ENCODE measurements at regions not wholly inside any gene's neighbourhood (a gene's known extent, or its start where the extent isn't known, plus 50 kb on each side); places are given as distances from the start of the nearest gene placed in this dataset.

DNA sequence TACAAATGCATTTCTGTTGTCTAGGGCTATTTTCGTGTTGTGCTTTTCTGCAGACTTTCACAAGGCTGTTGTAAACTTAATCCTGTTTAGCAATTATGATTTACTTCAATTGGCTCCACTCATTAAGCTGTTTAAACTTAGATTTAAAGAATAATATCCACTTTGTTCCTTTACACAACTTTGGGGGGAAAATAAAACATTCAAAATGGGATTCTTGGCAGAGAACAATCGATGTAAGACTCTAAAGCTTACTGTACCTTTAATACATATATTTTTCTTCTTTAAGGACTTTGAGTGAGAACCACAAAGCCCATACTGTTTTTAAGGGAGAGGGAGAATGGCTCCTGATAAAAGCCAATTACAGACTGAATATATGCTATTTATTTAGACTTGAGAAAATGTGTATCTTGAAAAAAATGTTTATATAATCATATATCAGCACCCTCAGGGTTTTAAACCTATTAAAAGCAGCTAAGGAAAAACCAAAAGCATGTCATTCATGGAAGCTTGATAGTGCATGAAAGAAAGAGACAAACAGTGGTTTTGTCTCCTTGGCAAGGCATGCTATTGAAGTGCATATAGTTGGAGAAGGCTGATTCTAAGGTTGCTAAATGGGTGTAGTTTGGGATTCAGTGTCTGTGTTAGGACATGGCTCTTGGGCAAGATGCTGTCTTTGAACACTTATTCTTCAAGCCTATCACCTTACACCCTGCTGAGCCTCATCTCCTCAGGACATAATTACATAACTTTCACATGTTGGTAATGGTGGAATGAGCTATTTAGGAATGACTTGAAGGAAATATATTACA, 293.4 kb upstream of the TBC1D5 start:
- 59% methylated on average over 2 of the region's 2 CpGs for WGBS
- H3K4me1 ChIP-seq, result no peaks in the 10 kb centered on the region
- H3K27me3 ChIP-seq, result no peaks in the 10 kb centered on the region
- H3K27ac ChIP-seq, result no peak overlapping the region
- H3K36me3 ChIP-seq, result no peaks in the 10 kb centered on the region
- no peak for DNase-seq (ENCODE audit: low spot score in 2 of 2)
- no peak overlapping the region for H3K4me3 ChIP-seq
- no peaks in the 10 kb centered on the region for H3K9me3 ChIP-seq
- TF ChIP-seq POLR2A (IDR thresholded peaks at IDR 0.05) (no peak), POLR2AphosphoS5 (IDR thresholded peaks at IDR 0.05) (no peak), EP300 (IDR thresholded peaks at IDR 0.05) (no peak)
- TF ChIP-seq, protein P1, sequence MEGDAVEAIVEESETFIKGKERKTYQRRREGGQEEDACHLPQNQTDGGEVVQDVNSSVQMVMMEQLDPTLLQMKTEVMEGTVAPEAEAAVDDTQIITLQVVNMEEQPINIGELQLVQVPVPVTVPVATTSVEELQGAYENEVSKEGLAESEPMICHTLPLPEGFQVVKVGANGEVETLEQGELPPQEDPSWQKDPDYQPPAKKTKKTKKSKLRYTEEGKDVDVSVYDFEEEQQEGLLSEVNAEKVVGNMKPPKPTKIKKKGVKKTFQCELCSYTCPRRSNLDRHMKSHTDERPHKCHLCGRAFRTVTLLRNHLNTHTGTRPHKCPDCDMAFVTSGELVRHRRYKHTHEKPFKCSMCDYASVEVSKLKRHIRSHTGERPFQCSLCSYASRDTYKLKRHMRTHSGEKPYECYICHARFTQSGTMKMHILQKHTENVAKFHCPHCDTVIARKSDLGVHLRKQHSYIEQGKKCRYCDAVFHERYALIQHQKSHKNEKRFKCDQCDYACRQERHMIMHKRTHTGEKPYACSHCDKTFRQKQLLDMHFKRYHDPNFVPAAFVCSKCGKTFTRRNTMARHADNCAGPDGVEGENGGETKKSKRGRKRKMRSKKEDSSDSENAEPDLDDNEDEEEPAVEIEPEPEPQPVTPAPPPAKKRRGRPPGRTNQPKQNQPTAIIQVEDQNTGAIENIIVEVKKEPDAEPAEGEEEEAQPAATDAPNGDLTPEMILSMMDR (IDR thresholded peaks at IDR 0.05), result no peak

GRCh38 chr3:18033581-18034108, 291.2 kb upstream of the TBC1D5 start:
- 59% methylated on average over 3 of the region's 3 CpGs for WGBS
- no peaks in the 10 kb centered on the region for H3K9me3 ChIP-seq
- TF ChIP-seq, protein P1 (IDR thresholded peaks at IDR 0.05), result no peak
- no peak for TF ChIP-seq POLR2AphosphoS5 (IDR thresholded peaks at IDR 0.05)
- no peak for TF ChIP-seq EP300 (IDR thresholded peaks at IDR 0.05)
- no peak for TF ChIP-seq POLR2A (IDR thresholded peaks at IDR 0.05)

DNA sequence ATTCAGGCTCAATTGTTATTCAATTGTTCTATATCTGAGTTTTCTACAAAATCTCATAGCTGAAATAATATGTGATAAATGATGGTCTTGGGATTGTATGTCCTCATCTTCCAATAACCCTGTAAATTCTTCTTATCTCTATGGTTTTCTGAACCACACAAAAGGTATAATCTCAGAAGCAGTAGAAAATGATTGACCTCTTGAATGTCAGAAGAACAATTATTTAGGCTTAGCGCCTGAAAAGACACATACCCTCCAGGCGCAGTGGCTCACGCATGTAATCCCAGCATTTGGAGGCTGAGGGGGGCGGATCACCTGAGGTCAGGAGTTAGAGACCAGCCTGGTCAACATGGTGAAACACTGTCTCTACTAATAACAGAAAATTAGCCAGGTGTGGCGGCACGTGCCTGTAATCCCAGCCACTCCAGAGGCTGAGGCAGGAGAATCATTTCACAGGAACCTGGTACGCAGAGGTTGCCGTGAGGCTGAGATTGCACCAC, 288.0 kb upstream of the TBC1D5 start:
- no peak for DNase-seq (ENCODE audit: low spot score in 2 of 2)
- WGBS, result 96% methylated on average over 8 of the region's 8 CpGs

More at GRCh38 chr3:18033581-18034108, 291.2 kb upstream of the TBC1D5 start:
- Histone ChIP-seq H3K36me3 (no peaks in the 10 kb centered on the region), H3K27ac (no peak overlapping the region), H3K4me3 (no peak overlapping the region), H3K27me3 (no peaks in the 10 kb centered on the region), H3K4me1 (no peaks in the 10 kb centered on the region)
- no peak for DNase-seq (ENCODE audit: low spot score in 2 of 2)

GRCh38 chr3:18027161-18027939, 284.9 kb upstream of the TBC1D5 start:
- no peak for TF ChIP-seq POLR2AphosphoS5 (IDR thresholded peaks at IDR 0.05)
- TF ChIP-seq, protein P1 (IDR thresholded peaks at IDR 0.05), result no peak
- no peak for TF ChIP-seq EP300 (IDR thresholded peaks at IDR 0.05)
- TF ChIP-seq POLR2A (IDR thresholded peaks at IDR 0.05), result no peak
- Histone ChIP-seq H3K4me1 (no peaks in the 10 kb centered on the region), H3K4me3 (no peak overlapping the region), H3K36me3 (no peaks in the 10 kb centered on the region), H3K27me3 (no peaks in the 10 kb centered on the region), H3K27ac (no peak overlapping the region), H3K9me3 (no peaks in the 10 kb centered on the region)
- DNase-seq (ENCODE audit: low spot score in 2 of 2), result no peak
- 77% methylated on average over 9 of the region's 9 CpGs for WGBS

More for the DNA sequence above, 288.0 kb upstream of the TBC1D5 start:
- Histone ChIP-seq H3K36me3 (no peaks in the 10 kb centered on the region), H3K27me3 (no peaks in the 10 kb centered on the region), H3K4me3 (no peak overlapping the region), H3K27ac (no peak overlapping the region), H3K9me3 (no peaks in the 10 kb centered on the region), H3K4me1 (no peaks in the 10 kb centered on the region)
- no peak for TF ChIP-seq POLR2A (IDR thresholded peaks at IDR 0.05)
- no peak for TF ChIP-seq POLR2AphosphoS5 (IDR thresholded peaks at IDR 0.05)
- TF ChIP-seq, protein P1 (IDR thresholded peaks at IDR 0.05), result no peak
- no peak for TF ChIP-seq EP300 (IDR thresholded peaks at IDR 0.05)

GRCh38 chr3:18024715-18025114, 282.3 kb upstream of the TBC1D5 start:
- H3K9me3 ChIP-seq, result no peaks in the 10 kb centered on the region
- no peaks in the 10 kb centered on the region for H3K36me3 ChIP-seq
- DNase-seq (ENCODE audit: low spot score in 2 of 2), result no peak
- H3K4me1 ChIP-seq, result no peaks in the 10 kb centered on the region
- WGBS, result 98% methylated on average over 3 of the region's 3 CpGs
- H3K27me3 ChIP-seq, result peaks cover 14% of the 10 kb centered on the region
- no peak overlapping the region for H3K4me3 ChIP-seq
- no peak overlapping the region for H3K27ac ChIP-seq
- no peak for TF ChIP-seq EP300 (IDR thresholded peaks at IDR 0.05)
- TF ChIP-seq, protein P1 (IDR thresholded peaks at IDR 0.05), result no peak
- TF ChIP-seq POLR2A (IDR thresholded peaks at IDR 0.05), result no peak
- TF ChIP-seq POLR2AphosphoS5 (IDR thresholded peaks at IDR 0.05), result no peak

Data from suprapubic skin (tissue), 4 donors.